Liver (tissue), 7 donors: ENCODE measurements at regions not wholly inside any gene's neighbourhood (a gene's known extent, or its start where the extent isn't known, plus 50 kb on each side); places are given as distances from the start of the nearest gene placed in this dataset.

ENCODE experiments used
- DNase-seq: peaks from one replicate; pipeline ENCODE4 v3.0.0-alpha.2; 2017; ENCODE audit warnings: low spot score
- H3K27ac ChIP-seq, 2 donors: one replicate each; pipeline ENCODE4 v1.7.0; 2013; ENCODE audit warnings: inconsistent platforms in 2 of 2, low read length in 2 of 2, control low read depth in 1 of 2, low read depth in 1 of 2, mild to moderate bottlenecking in 1 of 2
- H3K27me3 ChIP-seq, 4 donors: one replicate each; pipeline versions ENCODE4 v1.6.1 to v1.7.0; 2013; ENCODE audit warnings: low read length in 3 of 4, inconsistent platforms in 1 of 4, mild to moderate bottlenecking in 1 of 4, moderate library complexity in 1 of 4; ENCODE audit not compliant: control insufficient read depth in 4 of 4, insufficient read depth in 4 of 4
- H3K36me3 ChIP-seq, 4 donors: one replicate each; pipeline versions ENCODE4 v1.6.1 to v1.7.0; 2013; ENCODE audit warnings: low read length in 3 of 4, mild to moderate bottlenecking in 3 of 4, low read depth in 1 of 4, moderate library complexity in 1 of 4; ENCODE audit not compliant: control insufficient read depth in 4 of 4, insufficient read depth in 3 of 4
- H3K4me1 ChIP-seq, 4 donors: one replicate each; pipeline versions ENCODE4 v1.6.1 to v1.7.0; 2013; ENCODE audit warnings: low read length in 3 of 4, mild to moderate bottlenecking in 3 of 4, moderate library complexity in 1 of 4; ENCODE audit not compliant: control insufficient read depth in 4 of 4, insufficient read depth in 4 of 4
- H3K4me3 ChIP-seq, 3 donors: one replicate each; pipeline versions ENCODE4 v1.6.1 to v1.7.0; 2013; ENCODE audit warnings: low read length in 3 of 3, control low read depth in 1 of 3, low read depth in 1 of 3, mild to moderate bottlenecking in 1 of 3
- H3K9ac ChIP-seq, 2 donors: one replicate each; pipeline ENCODE4 v1.7.0; 2013; ENCODE audit warnings: low read length in 2 of 2, mild to moderate bottlenecking in 2 of 2, moderate library complexity in 2 of 2, control low read depth in 1 of 2, low read depth in 1 of 2
- H3K9me3 ChIP-seq, 4 donors: one replicate each; pipeline versions ENCODE4 v1.6.1 to v1.7.0; 2013; ENCODE audit warnings: low read length in 3 of 4; ENCODE audit not compliant: control insufficient read depth in 4 of 4
- EGR1 ChIP-seq, 2 donors: IDR thresholded peaks; 2 replicates each; pipeline ENCODE4 v1.6.1; 2016 to 2018; ENCODE audit warnings: antibody characterized with exemption in 2 of 2, low read depth in 2 of 2
- FOXA1 ChIP-seq: IDR thresholded peaks from 2 replicates; pipeline ENCODE4 v1.6.1; 2016; ENCODE audit warnings: antibody characterized with exemption
- GABPA ChIP-seq, 2 donors: IDR thresholded peaks in 1 of 2; conservative IDR thresholded peaks in 1 of 2; 2 replicates each; pipeline ENCODE4 v1.6.1; 2016; ENCODE audit warnings: antibody characterized with exemption in 2 of 2, mild to moderate bottlenecking in 1 of 2, moderate library complexity in 1 of 2
- HNF4A ChIP-seq, 2 donors: conservative IDR thresholded peaks; 2 replicates each; pipeline ENCODE4 v1.6.1; 2016; ENCODE audit warnings: antibody characterized with exemption in 2 of 2, mild to moderate bottlenecking in 2 of 2
- JUND ChIP-seq, 2 donors: IDR thresholded peaks; 2 replicates each; pipeline ENCODE4 v1.6.1; 2016; ENCODE audit warnings: antibody characterized with exemption in 2 of 2
- NR2F2 ChIP-seq: IDR thresholded peaks from 2 replicates; pipeline ENCODE4 v1.6.1; 2016; ENCODE audit warnings: antibody characterized with exemption
- REST ChIP-seq: IDR thresholded peaks from 2 replicates; pipeline ENCODE4 v1.6.1; 2016; ENCODE audit warnings: antibody characterized with exemption, mild to moderate bottlenecking
- RXRA ChIP-seq, 2 donors: IDR thresholded peaks; 2 replicates each; pipeline ENCODE4 v1.6.1; 2017 to 2018; ENCODE audit warnings: antibody characterized with exemption in 2 of 2, mild to moderate bottlenecking in 1 of 2
- SP1 ChIP-seq: IDR thresholded peaks from 2 replicates; pipeline ENCODE4 v1.6.1; 2018; ENCODE audit warnings: antibody characterized with exemption, mild to moderate bottlenecking
- TAF1 ChIP-seq: conservative IDR thresholded peaks from 2 replicates; pipeline ENCODE4 v1.6.1; 2016; ENCODE audit warnings: antibody characterized with exemption, mild to moderate bottlenecking
- YY1 ChIP-seq: IDR thresholded peaks from 2 replicates; pipeline ENCODE4 v1.6.1; 2016; ENCODE audit warnings: antibody characterized with exemption, mild to moderate bottlenecking
- WGBS: extraction: QIAGEN DNeasy Blood & Tissue Kit; methylation state at CpG from one replicate; pipeline ENCODE4 v1.1.7; 2013; 5-methylcytosine and 5-hydroxymethylcytosine counted together
- TF ChIP-seq, protein P1 (sequence below): IDR thresholded peaks from 2 replicates; pipeline ENCODE4 v1.6.1; 2016; ENCODE audit warnings: antibody characterized with exemption
- TF ChIP-seq, protein P2 (sequence below): IDR thresholded peaks from 2 replicates; pipeline ENCODE4 v1.6.1; 2016; ENCODE audit warnings: antibody characterized with exemption
- donor health status: healthy.
- donor health status: healthy.
- donor health status: healthy.
- donor health status: healthy.

DNA sequence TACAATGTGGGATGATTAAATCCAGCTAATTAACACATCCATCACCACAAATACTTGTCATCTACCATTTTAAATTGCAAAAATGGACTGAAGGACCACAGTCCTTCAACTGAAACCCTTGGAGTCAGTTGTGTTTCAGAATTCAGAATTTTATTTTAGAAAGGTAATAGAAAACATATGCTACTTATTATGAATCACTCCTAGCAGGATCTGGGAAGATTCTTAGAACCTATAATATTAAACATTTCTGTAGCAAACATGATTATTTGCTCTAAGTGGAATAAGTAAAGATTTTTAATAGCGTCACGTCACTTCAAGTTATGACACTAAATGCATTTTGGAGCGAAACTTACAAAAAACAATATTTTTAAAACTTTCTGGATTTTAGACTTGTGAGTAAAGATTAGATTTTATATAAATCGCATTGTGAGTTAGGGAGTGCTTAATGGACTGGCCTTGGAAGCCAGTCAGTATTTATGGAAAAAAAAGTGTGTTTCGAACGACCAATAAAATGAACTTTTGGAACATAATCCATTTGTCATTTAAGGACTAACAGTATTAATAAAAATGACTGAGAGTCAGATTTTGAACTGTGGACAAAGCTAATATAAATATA is 71.8 kb upstream of the PHACTR2 start (continued):
- TF ChIP-seq REST, result no peak
- TF ChIP-seq JUND (IDR thresholded peaks at IDR 0.05), result no peak
- no peak for TF ChIP-seq SP1
- no peak for TF ChIP-seq YY1
- no peak for TF ChIP-seq EGR1 (IDR thresholded peaks at IDR 0.05; ENCODE audit: low read depth in 2 of 2)
- TF ChIP-seq HNF4A (conservative IDR thresholded peaks at IDR 0.05), result no peak

GRCh38 chr6:143603455-143603854 is 74.3 kb upstream of the PHACTR2 start:
- Histone ChIP-seq H3K4me1 (peaks cover 0 to 4% (median 0%) of the 10 kb centered on the region in 4 donors), H3K36me3 (no peaks in the 10 kb centered on the region), H3K27ac (no peak overlapping the region), H3K27me3 (no peaks in the 10 kb centered on the region), H3K9ac (no peak overlapping the region), H3K9me3 (no peaks in the 10 kb centered on the region), H3K4me3 (no peak overlapping the region)
- 73% methylated on average over 1 of the region's 1 CpG for WGBS
- DNase-seq, result no peak
- TF ChIP-seq YY1 (no peak), EGR1 (IDR thresholded peaks at IDR 0.05; ENCODE audit: low read depth in 2 of 2) (no peak), HNF4A (conservative IDR thresholded peaks at IDR 0.05) (peak in 1 of 2 donors; percentile 23), RXRA (IDR thresholded peaks at IDR 0.05) (peak in 1 of 2 donors; percentile 32), GABPA (IDR thresholded peaks at IDR 0.05 in 1 of 2, conservative IDR thresholded peaks at IDR 0.05 in 1 of 2) (no peak), NR2F2 (no peak), TAF1 (no peak), REST (peak; percentile 96), FOXA1 (no peak), SP1 (no peak)
- TF ChIP-seq, protein P1, sequence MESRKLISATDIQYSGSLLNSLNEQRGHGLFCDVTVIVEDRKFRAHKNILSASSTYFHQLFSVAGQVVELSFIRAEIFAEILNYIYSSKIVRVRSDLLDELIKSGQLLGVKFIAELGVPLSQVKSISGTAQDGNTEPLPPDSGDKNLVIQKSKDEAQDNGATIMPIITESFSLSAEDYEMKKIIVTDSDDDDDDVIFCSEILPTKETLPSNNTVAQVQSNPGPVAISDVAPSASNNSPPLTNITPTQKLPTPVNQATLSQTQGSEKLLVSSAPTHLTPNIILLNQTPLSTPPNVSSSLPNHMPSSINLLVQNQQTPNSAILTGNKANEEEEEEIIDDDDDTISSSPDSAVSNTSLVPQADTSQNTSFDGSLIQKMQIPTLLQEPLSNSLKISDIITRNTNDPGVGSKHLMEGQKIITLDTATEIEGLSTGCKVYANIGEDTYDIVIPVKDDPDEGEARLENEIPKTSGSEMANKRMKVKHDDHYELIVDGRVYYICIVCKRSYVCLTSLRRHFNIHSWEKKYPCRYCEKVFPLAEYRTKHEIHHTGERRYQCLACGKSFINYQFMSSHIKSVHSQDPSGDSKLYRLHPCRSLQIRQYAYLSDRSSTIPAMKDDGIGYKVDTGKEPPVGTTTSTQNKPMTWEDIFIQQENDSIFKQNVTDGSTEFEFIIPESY, result no peak
- TF ChIP-seq, protein P2, sequence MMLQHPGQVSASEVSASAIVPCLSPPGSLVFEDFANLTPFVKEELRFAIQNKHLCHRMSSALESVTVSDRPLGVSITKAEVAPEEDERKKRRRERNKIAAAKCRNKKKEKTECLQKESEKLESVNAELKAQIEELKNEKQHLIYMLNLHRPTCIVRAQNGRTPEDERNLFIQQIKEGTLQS, result no peak
